Neural cell (in vitro differentiated cells): ENCODE measurements at regions not wholly inside any gene's neighbourhood (a gene's known extent, or its start where the extent isn't known, plus 50 kb on each side); places are given as distances from the start of the nearest gene placed in this dataset.

Experiments
- EZH2 ChIP-seq: fragments of 200-600, 300-800 bp; shearing (Covaris generic), sonication (generic); IDR thresholded peaks from 2 replicates; pipeline ENCODE4 v1.6.1; 2014; ENCODE audit warnings: antibody characterized with exemption, low read length, borderline replicate concordance, mild to moderate bottlenecking; ENCODE audit not compliant: insufficient read depth, poor library complexity, severe bottlenecking
- POLR2AphosphoS5 ChIP-seq: IDR thresholded peaks from 2 replicates; pipeline ENCODE4 v1.6.1; 2012
- REST ChIP-seq: IDR thresholded peaks from 2 replicates; pipeline ENCODE4 v1.6.1; 2012; ENCODE audit warnings: borderline replicate concordance
- SMC3 ChIP-seq: fragments of 450-650 bp; conservative IDR thresholded peaks from 2 replicates; pipeline ENCODE4 v1.6.1; 2014; ENCODE audit warnings: antibody characterized with exemption, mild to moderate bottlenecking, moderate library complexity; ENCODE audit not compliant: poor library complexity
- TF ChIP-seq, protein P1 (sequence below): fragments of 450-650 bp; IDR thresholded peaks from 2 replicates; pipeline ENCODE4 v1.5.1; 2014; ENCODE audit warnings: antibody characterized with exemption, mild to moderate bottlenecking, moderate library complexity; ENCODE audit not compliant: poor library complexity, severe bottlenecking

GRCh38 chr10:9643782-9644181 lies 1373.9 kb upstream of the CELF2 start:
- TF ChIP-seq, protein P1, sequence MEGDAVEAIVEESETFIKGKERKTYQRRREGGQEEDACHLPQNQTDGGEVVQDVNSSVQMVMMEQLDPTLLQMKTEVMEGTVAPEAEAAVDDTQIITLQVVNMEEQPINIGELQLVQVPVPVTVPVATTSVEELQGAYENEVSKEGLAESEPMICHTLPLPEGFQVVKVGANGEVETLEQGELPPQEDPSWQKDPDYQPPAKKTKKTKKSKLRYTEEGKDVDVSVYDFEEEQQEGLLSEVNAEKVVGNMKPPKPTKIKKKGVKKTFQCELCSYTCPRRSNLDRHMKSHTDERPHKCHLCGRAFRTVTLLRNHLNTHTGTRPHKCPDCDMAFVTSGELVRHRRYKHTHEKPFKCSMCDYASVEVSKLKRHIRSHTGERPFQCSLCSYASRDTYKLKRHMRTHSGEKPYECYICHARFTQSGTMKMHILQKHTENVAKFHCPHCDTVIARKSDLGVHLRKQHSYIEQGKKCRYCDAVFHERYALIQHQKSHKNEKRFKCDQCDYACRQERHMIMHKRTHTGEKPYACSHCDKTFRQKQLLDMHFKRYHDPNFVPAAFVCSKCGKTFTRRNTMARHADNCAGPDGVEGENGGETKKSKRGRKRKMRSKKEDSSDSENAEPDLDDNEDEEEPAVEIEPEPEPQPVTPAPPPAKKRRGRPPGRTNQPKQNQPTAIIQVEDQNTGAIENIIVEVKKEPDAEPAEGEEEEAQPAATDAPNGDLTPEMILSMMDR, result no peak
- TF ChIP-seq REST (no peak), POLR2AphosphoS5 (no peak), SMC3 (no peak), EZH2 (no peak)
